Upper lobe of right lung (tissue), 1 donor: ENCODE measurements at regions not wholly inside any gene's neighbourhood (a gene's known extent, or its start where the extent isn't known, plus 50 kb on each side); places are given as distances from the start of the nearest gene placed in this dataset.
"Not testable (repeated sequence)": the region's sequence is repeated elsewhere in the genome, so short reads cannot be mapped to it uniquely, and the experiment has no call there.

ENCODE experiments used
- ATAC-seq: fragments of 200-7000 bp; cut with Tn5 transposase; one replicate; pipeline ENCODE4 v1.9.1; 2020; ENCODE audit warnings: mild to moderate bottlenecking, moderate library complexity
- DNase-seq: peaks from one replicate; pipeline ENCODE4 v3.0.0-alpha.2; 2020
- H3K27ac ChIP-seq: fragments of 200-600 bp; one replicate; pipeline ENCODE4 v1.8.0; 2022
- H3K27me3 ChIP-seq: fragments of 200-600 bp; one replicate; pipeline ENCODE4 v1.8.0; 2022; ENCODE audit warnings: mild to moderate bottlenecking
- H3K36me3 ChIP-seq: fragments of 200-600 bp; one replicate; pipeline ENCODE4 v1.8.0; 2022
- H3K4me1 ChIP-seq: fragments of 200-600 bp; one replicate; pipeline ENCODE4 v1.8.0; 2022
- H3K4me3 ChIP-seq: fragments of 200-600 bp; one replicate; pipeline ENCODE4 v1.8.0; 2022; ENCODE audit warnings: mild to moderate bottlenecking
- H3K9me3 ChIP-seq: fragments of 200-600 bp; one replicate; pipeline ENCODE4 v1.8.0; 2022
- CTCF ChIP-seq: fragments of 200-600 bp; IDR thresholded peaks from one replicate; pipeline ENCODE4 v1.8.0; 2022; ENCODE audit warnings: antibody characterized with exemption
- intact Hi-C: fragments of 100-400 bp; cut with DNase I; formaldehyde crosslinking; loops from one replicate; pipeline ENCODE4 v1.11.0; 2022
- donor health status: DM: no; HTN: yes; CAD: no; lungs with severe emphysema.

DNA sequence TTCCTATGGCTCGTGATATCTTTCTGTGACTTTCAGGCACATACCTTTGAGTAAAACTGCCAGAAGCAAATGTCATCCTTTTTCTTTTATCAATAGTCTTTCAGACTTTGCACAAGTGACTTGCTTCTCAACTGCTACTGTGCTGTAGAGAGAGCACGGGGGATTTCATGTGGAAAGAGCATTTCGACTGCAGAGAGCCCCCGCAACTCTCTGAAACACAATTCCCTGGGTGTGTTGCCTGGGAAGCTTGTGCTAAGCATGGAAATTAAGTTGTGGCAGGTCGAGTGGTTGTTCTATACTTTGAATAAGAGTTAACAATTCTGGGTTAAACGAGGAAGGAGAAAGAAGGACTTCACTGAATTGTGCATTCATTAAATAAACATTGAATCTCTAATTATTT, 659.1 kb downstream of the TDRD15 start:
- Histone ChIP-seq H3K27me3 (no peaks in the 10 kb centered on the region), H3K9me3 (no peaks in the 10 kb centered on the region), H3K4me3 (no peak overlapping the region), H3K27ac (no peak overlapping the region), H3K4me1 (no peaks in the 10 kb centered on the region), H3K36me3 (no peaks in the 10 kb centered on the region)
- DNase-seq, result no peak
- intact Hi-C loops, result no loop called here
- no peak for TF ChIP-seq CTCF
- ATAC-seq, result no peak

DNA sequence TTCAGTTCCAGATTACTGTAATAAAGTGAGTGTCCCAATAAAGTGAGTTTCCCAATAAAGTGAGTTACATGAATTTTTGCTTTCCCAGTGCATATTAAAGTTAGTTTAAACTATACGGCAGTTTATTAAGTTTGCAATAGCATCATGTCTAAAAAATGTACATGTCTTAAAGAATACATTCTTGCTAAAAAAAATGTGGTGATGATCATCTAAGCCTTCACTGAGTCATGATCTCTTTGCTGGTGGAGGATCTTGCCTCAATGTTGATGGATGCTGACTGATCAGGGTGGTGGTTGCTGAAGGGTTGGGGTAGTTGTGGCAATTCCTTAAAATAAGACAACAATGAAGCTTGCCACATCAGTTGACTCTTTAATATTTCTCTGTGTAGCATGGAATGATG, 664.2 kb downstream of the TDRD15 start:
- H3K9me3 ChIP-seq, result no peaks in the 10 kb centered on the region
- DNase-seq (no peak), ATAC-seq (no peak)
- H3K27ac ChIP-seq, result no peak overlapping the region
- no peaks in the 10 kb centered on the region for H3K27me3 ChIP-seq
- no peaks in the 10 kb centered on the region for H3K4me1 ChIP-seq
- no peak overlapping the region for H3K4me3 ChIP-seq
- TF ChIP-seq CTCF, result no peak
- no peaks in the 10 kb centered on the region for H3K36me3 ChIP-seq
- intact Hi-C loops, result no loop called here

- H3K27me3 ChIP-seq, H3K4me1 ChIP-seq, H3K4me3 ChIP-seq, H3K36me3 ChIP-seq, H3K27ac ChIP-seq, ATAC-seq, DNase-seq, H3K9me3 ChIP-seq, intact Hi-C loops: not testable (repeated sequence)
Measured at GRCh38 chr2:21790311-21790710, 666.5 kb downstream of the TDRD15 start.

DNA sequence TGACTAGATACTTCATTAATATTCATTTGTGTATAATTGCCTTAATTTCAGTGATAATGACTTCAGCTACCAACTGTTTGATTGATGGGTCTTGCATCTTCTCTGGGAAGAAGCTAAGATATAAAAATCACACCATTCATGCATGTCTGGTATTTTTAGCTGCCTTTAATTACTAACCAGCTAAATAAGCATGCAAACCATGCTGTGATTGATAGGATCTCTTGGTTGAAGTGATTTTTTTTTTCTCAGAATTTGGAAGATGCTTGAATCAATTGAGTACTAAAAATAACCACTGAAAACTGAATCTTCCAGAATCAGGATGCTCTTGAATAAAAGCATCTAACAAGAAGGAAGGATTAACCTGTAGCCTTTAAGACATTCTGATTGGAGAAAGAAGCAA, 668.8 kb downstream of the TDRD15 start:
- Histone ChIP-seq H3K27me3 (no peaks in the 10 kb centered on the region), H3K36me3 (no peaks in the 10 kb centered on the region)
- intact Hi-C loops, result no loop called here

GRCh38 chr2:21793461-21793860, 669.7 kb downstream of the TDRD15 start:
- Histone ChIP-seq H3K9me3 (no peaks in the 10 kb centered on the region), H3K36me3 (no peaks in the 10 kb centered on the region), H3K4me3 (no peak overlapping the region), H3K27me3 (no peaks in the 10 kb centered on the region), H3K4me1 (no peaks in the 10 kb centered on the region), H3K27ac (no peak overlapping the region)
- no peak for ATAC-seq
- no peak for DNase-seq
- TF ChIP-seq CTCF, result no peak
- intact Hi-C loops, result no loop called here

More for the DNA sequence above, 668.8 kb downstream of the TDRD15 start:
- DNase-seq (no peak), ATAC-seq (no peak)
- Histone ChIP-seq H3K9me3 (no peaks in the 10 kb centered on the region), H3K4me3 (no peak overlapping the region), H3K27ac (no peak overlapping the region), H3K4me1 (no peaks in the 10 kb centered on the region)
- no peak for TF ChIP-seq CTCF

- ATAC-seq, result no peak
- H3K27ac ChIP-seq, result no peak overlapping the region
- no peaks in the 10 kb centered on the region for H3K9me3 ChIP-seq
- no peak for DNase-seq
- no peak for TF ChIP-seq CTCF
- H3K36me3 ChIP-seq, result no peaks in the 10 kb centered on the region
- no peaks in the 10 kb centered on the region for H3K27me3 ChIP-seq
- no peak overlapping the region for H3K4me3 ChIP-seq
- H3K4me1 ChIP-seq, result no peaks in the 10 kb centered on the region
- intact Hi-C loops, result no loop called here
Measured at GRCh38 chr2:21794611-21795010, 670.8 kb downstream of the TDRD15 start.
